Mesendoderm (in vitro differentiated cells): ENCODE measurements at regions not wholly inside any gene's neighbourhood (a gene's known extent, or its start where the extent isn't known, plus 50 kb on each side); places are given as distances from the start of the nearest gene placed in this dataset.
"Not testable (repeated sequence)": the region's sequence is repeated elsewhere in the genome, so short reads cannot be mapped to it uniquely, and the experiment has no call there.

Experiments used
- DNase-seq: peaks from one replicate; pipeline ENCODE4 v3.0.0; 2013
- H2AK5ac ChIP-seq: 2 replicates; pipeline ENCODE4 v1.6.1; 2013; ENCODE audit warnings: low read length, inconsistent platforms
- H2BK120ac ChIP-seq: 2 replicates; pipeline ENCODE4 v1.6.1; 2013; ENCODE audit warnings: low read depth, mild to moderate bottlenecking, low read length, moderate library complexity, mixed read lengths
- H2BK15ac ChIP-seq: replicated peaks from 2 replicates; pipeline ENCODE4 v1.6.1; 2013; ENCODE audit warnings: low read depth, mild to moderate bottlenecking, moderate library complexity
- H2BK5ac ChIP-seq: 2 replicates; pipeline ENCODE4 v1.6.1; 2013; ENCODE audit warnings: low read length, inconsistent platforms
- H3K18ac ChIP-seq: 2 replicates; pipeline ENCODE4 v1.6.1; 2013; ENCODE audit warnings: mild to moderate bottlenecking, low read length, mixed read lengths
- H3K23ac ChIP-seq: one replicate; pipeline ENCODE4 v1.6.1; 2013; ENCODE audit warnings: low read length
- H3K27ac ChIP-seq: 2 replicates; pipeline ENCODE4 v1.5.1; 2013; ENCODE audit warnings: low read depth, mild to moderate bottlenecking, inconsistent platforms, low read length, moderate library complexity
- H3K27me3 ChIP-seq: 2 replicates; pipeline ENCODE4 v1.6.1; 2013; ENCODE audit warnings: low read length, control low read depth, mild to moderate bottlenecking, inconsistent platforms; ENCODE audit not compliant: insufficient read depth, poor library complexity
- H3K36me3 ChIP-seq: 2 replicates; pipeline ENCODE4 v1.6.1; 2013; ENCODE audit warnings: low read length, inconsistent platforms; ENCODE audit not compliant: control insufficient read depth, insufficient read depth
- H3K4ac ChIP-seq: one replicate; pipeline ENCODE4 v1.6.1; 2013; ENCODE audit warnings: low read depth, mild to moderate bottlenecking, low read length, moderate library complexity
- H3K4me1 ChIP-seq: 2 replicates; pipeline ENCODE4 v1.6.1; 2013; ENCODE audit warnings: low read depth, low read length, inconsistent platforms; ENCODE audit not compliant: control insufficient read depth
- H3K4me2 ChIP-seq: 2 replicates; pipeline ENCODE4 v1.6.1; 2013; ENCODE audit warnings: low read length
- H3K4me3 ChIP-seq: 2 replicates; pipeline ENCODE4 v1.5.1; 2013; ENCODE audit warnings: mild to moderate bottlenecking, low read length
- H3K56ac ChIP-seq: one replicate; pipeline ENCODE4 v1.6.1; 2013; ENCODE audit warnings: low read length
- H3K79me1 ChIP-seq: 2 replicates; pipeline ENCODE4 v1.6.1; 2013; ENCODE audit warnings: low read length, inconsistent platforms
- H3K79me2 ChIP-seq: 2 replicates; pipeline ENCODE4 v1.6.1; 2013; ENCODE audit warnings: mild to moderate bottlenecking, low read length; ENCODE audit not compliant: control insufficient read depth, insufficient read depth
- H3K9ac ChIP-seq: 2 replicates; pipeline ENCODE4 v1.6.1; 2013; ENCODE audit warnings: low read length, inconsistent platforms
- H4K5ac ChIP-seq: one replicate; pipeline ENCODE4 v1.6.1; 2013; ENCODE audit warnings: low read length
- H4K8ac ChIP-seq: one replicate; pipeline ENCODE4 v1.6.1; 2013; ENCODE audit warnings: low read depth, mild to moderate bottlenecking, control low read depth, low read length, moderate library complexity
- WGBS: extraction: QIAGEN DNeasy Blood & Tissue Kit; methylation state at CpG from one replicate; pipeline ENCODE4 v1.1.7; 2013; ENCODE audit warnings: low lambda C conversion rate, missing lambda C conversion rate; ENCODE audit not compliant: insufficient coverage; ENCODE audit errors: extremely low coverage; 5-methylcytosine and 5-hydroxymethylcytosine counted together

DNA sequence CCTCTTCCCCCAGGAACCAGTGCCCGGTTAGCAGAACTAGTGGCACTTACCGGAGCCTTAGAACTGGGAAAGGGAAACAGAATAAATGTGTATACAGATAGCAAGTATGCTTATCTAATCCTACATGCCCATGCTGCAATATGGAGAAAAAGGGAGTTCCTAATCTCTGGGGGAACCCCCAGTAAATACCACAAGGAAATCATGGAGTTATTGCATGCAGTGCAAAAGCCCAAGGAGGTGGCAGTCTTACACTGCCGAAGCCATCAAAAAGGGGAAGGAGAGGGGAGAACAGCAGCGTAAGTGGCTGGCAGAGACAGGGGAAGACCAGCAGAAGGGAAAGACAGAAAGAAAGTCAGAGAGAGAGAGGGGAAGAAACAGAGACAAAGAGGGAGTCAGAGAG is 556.7 kb upstream of the SPRY2 start:
- H3K27me3 ChIP-seq, H3K79me2 ChIP-seq, H3K18ac ChIP-seq, H3K79me1 ChIP-seq, H3K4ac ChIP-seq, H4K8ac ChIP-seq, H2BK15ac ChIP-seq, H3K4me1 ChIP-seq, H3K36me3 ChIP-seq, H4K5ac ChIP-seq, H3K23ac ChIP-seq, H2AK5ac ChIP-seq, H3K4me2 ChIP-seq, H3K56ac ChIP-seq, H3K4me3 ChIP-seq, H3K27ac ChIP-seq, DNase-seq, H2BK120ac ChIP-seq, H3K9ac ChIP-seq, H2BK5ac ChIP-seq: not testable (repeated sequence)
- WGBS, result no CpG with 5 or more reads among the region's 4 CpGs

DNA sequence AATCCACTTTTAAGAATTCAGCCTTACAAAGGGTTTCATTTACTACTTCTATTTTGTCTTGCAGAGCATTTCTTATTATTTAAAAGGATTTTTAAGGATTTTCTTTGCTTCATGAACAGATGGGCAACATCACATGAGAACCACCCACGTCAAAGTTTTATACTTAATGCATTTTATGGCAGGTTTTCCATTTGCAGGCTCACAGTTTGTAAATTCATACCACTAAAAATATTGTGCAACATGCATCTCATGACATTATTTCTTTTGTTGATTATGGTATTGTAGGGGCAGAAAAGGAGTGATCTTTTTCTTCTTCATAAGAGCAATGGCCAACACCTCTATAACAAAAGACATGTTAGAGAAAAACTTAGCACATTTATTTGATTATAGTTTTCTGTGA is 554.0 kb upstream of the SPRY2 start:
- H2BK120ac ChIP-seq, result no peak overlapping the region
- H2BK15ac ChIP-seq, result no peak overlapping the region
- no peak overlapping the region for H4K5ac ChIP-seq
- H3K27me3 ChIP-seq, result no peaks in the 10 kb centered on the region
- H3K4me2 ChIP-seq, result no peak overlapping the region
- no peak overlapping the region for H2BK5ac ChIP-seq
- H3K4me3 ChIP-seq, result no peak overlapping the region
- no peak overlapping the region for H3K27ac ChIP-seq
- H3K18ac ChIP-seq, result no peak overlapping the region
- no peak overlapping the region for H3K4ac ChIP-seq
- H3K36me3 ChIP-seq, result no peaks in the 10 kb centered on the region
- H4K8ac ChIP-seq, result no peak overlapping the region
- H3K79me2 ChIP-seq, result no peaks in the 10 kb centered on the region
- H3K9ac ChIP-seq, result no peak overlapping the region
- H2AK5ac ChIP-seq, result no peak overlapping the region
- H3K56ac ChIP-seq, result no peak overlapping the region
- no peaks in the 10 kb centered on the region for H3K79me1 ChIP-seq
- H3K4me1 ChIP-seq, result no peaks in the 10 kb centered on the region
- no peak overlapping the region for H3K23ac ChIP-seq
- no peak for DNase-seq
- no CpG with 5 or more reads among the region's 1 CpG for WGBS

GRCh38 chr13:80889829-80890228 is 548.9 kb upstream of the SPRY2 start:
- H4K5ac ChIP-seq, result no peak overlapping the region
- no peak overlapping the region for H2BK15ac ChIP-seq
- H3K4me2 ChIP-seq, result no peak overlapping the region
- no peak for DNase-seq
- no peak overlapping the region for H2BK120ac ChIP-seq
- H3K4ac ChIP-seq, result no peak overlapping the region
- no peak overlapping the region for H3K9ac ChIP-seq
- no peaks in the 10 kb centered on the region for H3K79me1 ChIP-seq
- no CpG with 5 or more reads among the region's 1 CpG for WGBS
- no peak overlapping the region for H3K56ac ChIP-seq
- no peaks in the 10 kb centered on the region for H3K4me1 ChIP-seq
- no peak overlapping the region for H2AK5ac ChIP-seq
- H2BK5ac ChIP-seq, result no peak overlapping the region
- no peaks in the 10 kb centered on the region for H3K36me3 ChIP-seq
- H3K18ac ChIP-seq, result no peak overlapping the region
- H3K27ac ChIP-seq, result no peak overlapping the region
- H3K4me3 ChIP-seq, result no peak overlapping the region
- H3K23ac ChIP-seq, result no peak overlapping the region
- no peaks in the 10 kb centered on the region for H3K27me3 ChIP-seq
- H3K79me2 ChIP-seq, result no peaks in the 10 kb centered on the region
- H4K8ac ChIP-seq, result no peak overlapping the region

DNA sequence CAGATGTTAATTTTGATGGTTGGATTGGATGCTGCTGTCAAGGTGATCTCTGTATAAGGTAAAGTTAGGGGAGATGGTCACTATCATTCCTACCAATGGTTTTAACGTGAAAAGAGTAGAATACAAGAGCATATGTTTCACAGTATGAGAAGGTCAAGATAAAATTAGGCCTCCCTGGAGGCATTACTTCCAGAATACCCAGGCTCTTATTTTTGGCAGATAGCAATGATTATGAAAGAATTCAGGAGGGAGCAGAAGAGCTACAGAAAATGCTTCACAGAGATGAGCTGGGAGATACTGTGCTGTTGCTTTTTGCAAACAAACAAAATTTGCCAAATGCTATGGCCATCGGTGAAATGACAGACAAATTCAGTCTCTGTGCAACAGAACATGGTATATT is 547.5 kb upstream of the SPRY2 start:
- no peak overlapping the region for H3K56ac ChIP-seq
- no peak overlapping the region for H3K4me2 ChIP-seq
- WGBS, result no CpG with 5 or more reads among the region's 2 CpGs
- no peak overlapping the region for H2AK5ac ChIP-seq
- no peak overlapping the region for H3K18ac ChIP-seq
- H2BK5ac ChIP-seq, result no peak overlapping the region
- no peaks in the 10 kb centered on the region for H3K27me3 ChIP-seq
- H2BK15ac ChIP-seq, result no peak overlapping the region
- H3K27ac ChIP-seq, result no peak overlapping the region
- DNase-seq, result no peak
- H3K4me3 ChIP-seq, result no peak overlapping the region
- no peak overlapping the region for H2BK120ac ChIP-seq
- H4K5ac ChIP-seq, result no peak overlapping the region
- H3K79me1 ChIP-seq, result no peaks in the 10 kb centered on the region
- H4K8ac ChIP-seq, result no peak overlapping the region
- no peaks in the 10 kb centered on the region for H3K4me1 ChIP-seq
- no peak overlapping the region for H3K23ac ChIP-seq
- H3K9ac ChIP-seq, result no peak overlapping the region
- H3K79me2 ChIP-seq, result no peaks in the 10 kb centered on the region
- H3K4ac ChIP-seq, result no peak overlapping the region
- no peaks in the 10 kb centered on the region for H3K36me3 ChIP-seq

DNA sequence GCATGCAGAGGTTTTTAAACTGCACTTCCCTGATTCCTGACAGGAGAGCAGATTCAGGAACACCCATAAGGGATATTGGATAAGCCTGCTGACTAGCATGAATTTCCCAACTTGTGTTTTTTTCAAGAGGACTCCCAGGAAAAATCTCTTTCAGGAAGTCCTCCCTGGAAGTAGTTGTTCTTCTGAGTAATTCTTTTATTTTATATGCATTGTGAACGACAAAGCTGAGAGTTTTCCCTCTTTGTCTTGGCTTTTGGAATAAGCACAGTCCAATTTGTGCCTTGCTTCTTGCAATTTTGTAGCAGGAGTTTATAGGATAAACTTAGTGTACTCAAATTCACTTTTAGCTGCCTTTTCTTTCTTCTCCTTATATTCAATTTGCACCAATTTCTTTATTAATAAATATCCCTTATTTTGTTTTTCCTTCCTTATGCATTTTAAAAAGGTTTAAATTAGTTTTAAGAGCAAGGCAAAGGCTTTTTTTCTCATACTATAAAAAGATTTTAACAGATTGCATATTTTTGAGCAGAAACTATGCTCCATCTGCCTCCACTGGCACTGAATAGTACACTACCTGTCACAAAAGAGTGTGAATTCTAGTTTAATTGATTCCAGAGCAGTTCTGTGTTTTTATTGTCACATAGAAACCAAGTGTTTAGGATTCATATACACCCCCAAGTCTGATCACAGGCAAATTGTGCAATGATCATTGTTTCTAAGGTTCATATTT is 543.3 kb upstream of the SPRY2 start:
- Histone ChIP-seq H3K4me2 (no peak overlapping the region), H3K27ac (no peak overlapping the region), H3K79me1 (no peaks in the 10 kb centered on the region), H2BK120ac (no peak overlapping the region), H2AK5ac (no peak overlapping the region), H3K27me3 (no peaks in the 10 kb centered on the region), H4K5ac (no peak overlapping the region), H3K4me3 (no peak overlapping the region), H3K4ac (no peak overlapping the region), H3K4me1 (peaks cover 3% of the 10 kb centered on the region), H3K36me3 (no peaks in the 10 kb centered on the region), H2BK15ac (no peak overlapping the region), H3K23ac (no peak overlapping the region), H4K8ac (no peak overlapping the region), H3K18ac (no peak overlapping the region), H3K79me2 (no peaks in the 10 kb centered on the region), H3K9ac (no peak overlapping the region), H3K56ac (no peak overlapping the region), H2BK5ac (no peak overlapping the region)
- no CpG with 5 or more reads among the region's 1 CpG for WGBS
- peak; percentile 6 for DNase-seq

DNA sequence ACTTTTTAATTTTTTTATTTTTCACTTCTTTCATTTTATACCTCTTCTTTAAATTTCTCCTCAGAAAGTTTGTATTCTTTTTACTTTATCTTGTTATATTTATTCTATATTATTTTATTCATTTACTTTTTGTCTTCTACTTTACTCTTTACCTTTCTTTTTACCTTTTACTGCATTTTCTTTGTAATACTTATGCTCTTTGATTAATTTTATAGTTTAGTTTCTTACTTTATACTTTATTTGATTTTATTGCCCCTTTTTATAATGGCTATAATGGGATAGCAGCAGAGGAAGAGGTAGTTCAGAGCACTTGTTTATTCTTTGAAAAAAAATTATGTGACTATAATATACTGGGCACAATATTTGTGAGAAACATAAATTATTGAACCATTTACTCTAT is 542.6 kb upstream of the SPRY2 start:
- H3K4me2 ChIP-seq, result no peak overlapping the region
- H3K18ac ChIP-seq, result no peak overlapping the region
- H3K36me3 ChIP-seq, result no peaks in the 10 kb centered on the region
- no peak overlapping the region for H2BK15ac ChIP-seq
- no peak overlapping the region for H3K23ac ChIP-seq
- H3K4me1 ChIP-seq, result peaks cover 3% of the 10 kb centered on the region
- H3K79me1 ChIP-seq, result no peaks in the 10 kb centered on the region
- no peaks in the 10 kb centered on the region for H3K79me2 ChIP-seq
- H3K27me3 ChIP-seq, result no peaks in the 10 kb centered on the region
- no peak overlapping the region for H3K9ac ChIP-seq
- H3K27ac ChIP-seq, result no peak overlapping the region
- DNase-seq, result no peak
- no peak overlapping the region for H3K4ac ChIP-seq
- no peak overlapping the region for H4K5ac ChIP-seq
- no peak overlapping the region for H2BK5ac ChIP-seq
- no peak overlapping the region for H2AK5ac ChIP-seq
- no peak overlapping the region for H3K56ac ChIP-seq
- H4K8ac ChIP-seq, result no peak overlapping the region
- H2BK120ac ChIP-seq, result no peak overlapping the region
- H3K4me3 ChIP-seq, result no peak overlapping the region
